Endodermal cell (in vitro differentiated cells): ENCODE measurements at regions not wholly inside any gene's neighbourhood (a gene's known extent, or its start where the extent isn't known, plus 50 kb on each side); places are given as distances from the start of the nearest gene placed in this dataset.

Source experiments
- DNase-seq: peaks from one replicate; pipeline ENCODE4 v3.0.0-alpha.2; 2017
- H3K27ac ChIP-seq: 2 replicates; pipeline ENCODE4 v1.5.1; 2013; ENCODE audit warnings: mild to moderate bottlenecking, low read depth, low read length, moderate library complexity
- H3K27me3 ChIP-seq: 2 replicates; pipeline ENCODE4 v1.6.1; 2013; ENCODE audit warnings: mild to moderate bottlenecking, low read length, moderate library complexity; ENCODE audit not compliant: insufficient read depth, control insufficient read depth, poor library complexity, severe bottlenecking
- H3K36me3 ChIP-seq: 2 replicates; pipeline ENCODE4 v1.7.0; 2013; ENCODE audit warnings: mild to moderate bottlenecking, low read length, moderate library complexity; ENCODE audit not compliant: control insufficient read depth, insufficient read depth
- H3K4me1 ChIP-seq: one replicate; pipeline ENCODE4 v1.7.0; 2013; ENCODE audit warnings: low read length; ENCODE audit not compliant: control insufficient read depth, insufficient read depth
- H3K4me3 ChIP-seq: 2 replicates; pipeline ENCODE4 v1.5.1; 2013; ENCODE audit warnings: mild to moderate bottlenecking, low read length, moderate library complexity
- H3K9ac ChIP-seq: 2 replicates; pipeline ENCODE4 v1.6.1; 2013; ENCODE audit warnings: mild to moderate bottlenecking, low read length, moderate library complexity; ENCODE audit not compliant: poor library complexity, severe bottlenecking; ENCODE audit errors: extremely low read depth
- H3K9me3 ChIP-seq: 2 replicates; pipeline ENCODE4 v1.6.1; 2013; ENCODE audit warnings: mild to moderate bottlenecking, low read length, moderate library complexity; ENCODE audit not compliant: control insufficient read depth
- H3K27ac Mint-ChIP-seq: 2 replicates; pipeline ENCODE4 v1.8.0; 2020; ENCODE audit warnings: mixed read lengths
- H3K27me3 Mint-ChIP-seq: 2 replicates; pipeline ENCODE4 v1.8.0; 2021; ENCODE audit warnings: mild to moderate bottlenecking, mixed read lengths; ENCODE audit not compliant: insufficient read depth
- H3K36me3 Mint-ChIP-seq: 2 replicates; pipeline ENCODE4 v1.8.0; 2020; ENCODE audit warnings: low read depth, mixed read lengths
- H3K4me1 Mint-ChIP-seq: 2 replicates; pipeline ENCODE4 v1.8.0; 2020; ENCODE audit warnings: mixed read lengths
- H3K4me3 Mint-ChIP-seq: 2 replicates; pipeline ENCODE4 v1.8.0; 2020; ENCODE audit warnings: mild to moderate bottlenecking, moderate library complexity, mixed read lengths
- H3K9me3 Mint-ChIP-seq: 2 replicates; pipeline ENCODE4 v1.8.0; 2020; ENCODE audit warnings: mild to moderate bottlenecking, mixed read lengths
- CTCF ChIP-seq: fragments of 200-600 bp; sonication (generic); conservative IDR thresholded peaks from 2 replicates; pipeline ENCODE4 v1.5.0; 2021; ENCODE audit warnings: antibody characterized with exemption, mild to moderate bottlenecking
- WGBS, 2 experiments: methylation state at CpG; one replicate each; pipeline versions ENCODE4 v1.1.5 to v1.1.7; 2013; ENCODE audit warnings: missing lambda C conversion rate in 2 of 2, mixed read lengths in 1 of 2; ENCODE audit not compliant: insufficient coverage in 1 of 2, insufficient read length in 1 of 2; 5-methylcytosine and 5-hydroxymethylcytosine counted together

DNA sequence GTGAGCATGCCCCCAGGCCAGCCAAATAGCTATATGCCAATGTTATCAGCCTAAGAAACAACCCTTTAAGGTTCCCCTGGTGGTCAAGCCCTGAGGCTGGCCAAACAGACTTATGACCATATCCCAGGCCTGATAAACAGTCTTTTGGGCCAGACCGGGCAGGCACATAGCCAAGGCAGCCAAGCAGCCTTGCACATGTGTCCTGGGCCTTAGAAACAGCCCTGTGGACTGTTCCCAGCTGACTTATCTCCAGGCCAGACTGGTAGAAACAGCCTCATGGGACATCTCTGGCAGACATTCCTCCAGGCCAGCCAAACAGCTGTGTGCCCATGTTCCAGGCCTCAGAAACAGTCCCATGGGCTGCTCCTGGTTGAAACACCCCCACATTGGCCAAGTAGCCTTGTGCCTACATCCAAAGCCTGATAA lies 295.0 kb upstream of the MGAT4C start:
- Histone ChIP-seq H3K9ac (no peak overlapping the region), H3K27me3 (no peaks in the 10 kb centered on the region), H3K27ac (no peak overlapping the region), H3K4me3 (no peak overlapping the region), H3K4me1 (no peaks in the 10 kb centered on the region), H3K36me3 (no peaks in the 10 kb centered on the region), H3K9me3 (no peaks in the 10 kb centered on the region)
- DNase-seq = no peak
- Mint-ChIP-seq H3K4me1 (no peaks in the 10 kb centered on the region), H3K27me3 (no peaks in the 10 kb centered on the region), H3K27ac (no peak overlapping the region), H3K36me3 (no peaks in the 10 kb centered on the region), H3K9me3 (no peaks in the 10 kb centered on the region), H3K4me3 (no peak overlapping the region)
- 96 to 100% methylated on average over 1 of the region's 1 CpG for WGBS, 2 experiments
- TF ChIP-seq CTCF = no peak

DNA sequence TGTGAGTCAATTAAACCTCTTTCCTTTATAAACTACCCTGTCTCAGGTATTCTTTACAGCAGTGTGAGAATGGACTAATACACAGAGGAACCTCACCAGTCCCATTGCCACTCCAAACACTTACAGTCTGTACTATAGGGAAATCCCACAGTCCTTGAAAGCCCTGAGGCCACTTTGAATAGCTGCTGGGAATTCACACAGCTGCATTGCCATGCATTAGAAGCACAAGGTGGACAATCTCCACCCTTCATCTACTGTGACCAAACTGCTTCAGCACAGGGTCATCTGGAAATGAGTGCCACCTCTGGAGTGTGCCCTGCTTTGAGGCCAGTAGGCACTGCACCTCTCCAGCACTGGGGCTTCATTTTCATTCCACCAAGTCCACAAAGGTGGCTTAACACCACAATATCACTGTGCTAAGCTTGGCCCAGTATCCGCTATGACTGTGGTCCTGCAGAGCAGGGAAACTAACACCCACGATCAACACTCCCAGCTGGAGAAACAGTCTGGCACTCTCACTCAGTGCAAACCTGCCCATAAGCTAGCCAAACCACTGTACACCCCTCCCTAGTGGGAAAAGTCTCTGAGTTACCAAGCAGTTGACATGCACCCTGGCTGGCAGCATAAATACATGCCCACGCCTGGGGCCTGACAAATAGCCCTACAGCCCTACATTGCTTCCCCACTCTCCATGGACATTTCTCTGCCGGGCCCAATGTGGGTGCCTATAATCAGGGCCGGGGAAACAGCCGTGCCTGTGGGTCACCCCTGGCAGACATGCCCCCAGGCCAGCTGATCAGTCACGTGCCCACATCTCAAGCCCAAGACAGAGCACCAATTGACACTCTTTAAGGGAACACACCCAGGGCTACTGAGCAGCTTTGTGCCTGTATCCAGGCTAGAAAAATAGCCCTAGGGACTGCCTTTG lies 294.3 kb upstream of the MGAT4C start:
- Mint-ChIP-seq H3K9me3 (no peaks in the 10 kb centered on the region), H3K27ac (no peak overlapping the region), H3K27me3 (no peaks in the 10 kb centered on the region), H3K36me3 (no peaks in the 10 kb centered on the region), H3K4me1 (no peaks in the 10 kb centered on the region), H3K4me3 (no peak overlapping the region)
- no peak for TF ChIP-seq CTCF
- H3K9me3 ChIP-seq = no peaks in the 10 kb centered on the region
- no peaks in the 10 kb centered on the region for H3K27me3 ChIP-seq
- no peak overlapping the region for H3K27ac ChIP-seq
- H3K9ac ChIP-seq = no peak overlapping the region
- WGBS, 2 experiments = 82 to 89% methylated on average over 2 to 7 of the region's 7 CpGs
- no peaks in the 10 kb centered on the region for H3K36me3 ChIP-seq
- DNase-seq = no peak
- H3K4me1 ChIP-seq = no peaks in the 10 kb centered on the region
- no peak overlapping the region for H3K4me3 ChIP-seq

GRCh38 chr12:86543716-86544115 lies 287.5 kb upstream of the MGAT4C start:
- Mint-ChIP-seq H3K4me3 (no peak overlapping the region), H3K4me1 (no peaks in the 10 kb centered on the region), H3K27ac (no peak overlapping the region), H3K36me3 (no peaks in the 10 kb centered on the region), H3K27me3 (no peaks in the 10 kb centered on the region), H3K9me3 (no peaks in the 10 kb centered on the region)
- no peaks in the 10 kb centered on the region for H3K9me3 ChIP-seq
- H3K4me3 ChIP-seq = no peak overlapping the region
- DNase-seq = no peak
- no peaks in the 10 kb centered on the region for H3K27me3 ChIP-seq
- no peaks in the 10 kb centered on the region for H3K36me3 ChIP-seq
- H3K9ac ChIP-seq = no peak overlapping the region
- 57 to 70% methylated on average over 2 to 3 of the region's 3 CpGs for WGBS, 2 experiments
- no peak overlapping the region for H3K27ac ChIP-seq
- TF ChIP-seq CTCF = no peak
- H3K4me1 ChIP-seq = no peaks in the 10 kb centered on the region
